HG03521 (cell line): ENCODE measurements at regions not wholly inside any gene's neighbourhood (a gene's known extent, or its start where the extent isn't known, plus 50 kb on each side); places are given as distances from the start of the nearest gene placed in this dataset.

Experiments
- ATAC-seq: cut with Tn5 transposase; IDR thresholded peaks from one replicate; pipeline ENCODE4 v1.9.1; 2021; ENCODE audit warnings: mild to moderate bottlenecking, moderate library complexity; ENCODE audit not compliant: unreplicated experiment

- ATAC-seq, result no peak
These were observed 222.5 kb upstream of the PRICKLE1 start for GRCh38 chr12:42812086-42812485.

GRCh38 chr12:42810006-42810405 lies 220.5 kb upstream of the PRICKLE1 start:
- no peak for ATAC-seq

- ATAC-seq, result no peak
These were observed 219.7 kb upstream of the PRICKLE1 start for GRCh38 chr12:42809226-42809625.

- no peak for ATAC-seq
These were observed 218.2 kb upstream of the PRICKLE1 start for GRCh38 chr12:42807766-42808165.

GRCh38 chr12:42807251-42807650 lies 217.7 kb upstream of the PRICKLE1 start:
- no peak for ATAC-seq

GRCh38 chr12:42804928-42805327 lies 215.4 kb upstream of the PRICKLE1 start:
- no peak for ATAC-seq

GRCh38 chr12:42802785-42803189 lies 213.2 kb upstream of the PRICKLE1 start:
- ATAC-seq, result no peak

- no peak for ATAC-seq
These were observed 211.7 kb upstream of the PRICKLE1 start for GRCh38 chr12:42801271-42801670.

GRCh38 chr12:42799966-42800365 lies 210.4 kb upstream of the PRICKLE1 start:
- no peak for ATAC-seq

- no peak for ATAC-seq
These were observed 209.4 kb upstream of the PRICKLE1 start for GRCh38 chr12:42798811-42799438.

- no peak for ATAC-seq
These were observed 205.3 kb upstream of the PRICKLE1 start for GRCh38 chr12:42794806-42795205.

- ATAC-seq, result no peak
These were observed 203.6 kb upstream of the PRICKLE1 start for GRCh38 chr12:42793166-42793565.

GRCh38 chr12:42792265-42792664 lies 202.7 kb upstream of the PRICKLE1 start:
- ATAC-seq, result no peak

GRCh38 chr12:42791399-42791798 lies 201.9 kb upstream of the PRICKLE1 start:
- no peak for ATAC-seq

- ATAC-seq, result no peak
These were observed 201.2 kb upstream of the PRICKLE1 start for GRCh38 chr12:42790761-42791151.

- no peak for ATAC-seq
These were observed 200.5 kb upstream of the PRICKLE1 start for GRCh38 chr12:42789808-42790760.

- ATAC-seq, result no peak
These were observed 197.0 kb upstream of the PRICKLE1 start for GRCh38 chr12:42786400-42787148.

GRCh38 chr12:42785944-42786343 lies 196.4 kb upstream of the PRICKLE1 start:
- no peak for ATAC-seq

GRCh38 chr12:42780671-42781070 lies 191.1 kb upstream of the PRICKLE1 start:
- no peak for ATAC-seq

GRCh38 chr12:42779186-42779859 lies 189.8 kb upstream of the PRICKLE1 start:
- no peak for ATAC-seq

GRCh38 chr12:42776396-42776795 lies 186.8 kb upstream of the PRICKLE1 start:
- no peak for ATAC-seq
